ENCODE measurements at regions not wholly inside any gene's neighbourhood (a gene's known extent, or its start where the extent isn't known, plus 50 kb on each side); places are given as distances from the start of the nearest gene placed in this dataset.

DNA sequence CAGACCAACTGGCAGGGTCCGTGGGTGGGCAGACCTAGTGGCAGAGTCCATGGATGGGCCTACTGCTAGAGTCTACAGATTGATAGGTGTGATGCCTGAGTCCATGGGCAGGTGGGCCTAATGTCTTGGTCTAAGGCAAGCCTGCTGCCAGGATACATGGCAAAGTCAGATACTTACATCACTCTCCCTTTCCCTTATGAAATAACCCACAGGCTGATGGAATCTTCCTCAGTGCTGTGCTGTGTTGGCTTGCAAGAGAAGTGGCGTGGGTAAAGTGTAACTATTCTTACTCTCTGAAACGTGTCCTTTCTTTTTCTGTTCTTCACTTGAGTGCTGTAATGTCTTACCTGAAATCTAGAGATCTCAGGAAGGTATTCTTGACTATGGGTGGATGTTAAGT is 67.3 kb upstream of the ADRB2 start:
- H3K27ac ChIP-seq, result no peak overlapping the region
- TF ChIP-seq, protein P1, sequence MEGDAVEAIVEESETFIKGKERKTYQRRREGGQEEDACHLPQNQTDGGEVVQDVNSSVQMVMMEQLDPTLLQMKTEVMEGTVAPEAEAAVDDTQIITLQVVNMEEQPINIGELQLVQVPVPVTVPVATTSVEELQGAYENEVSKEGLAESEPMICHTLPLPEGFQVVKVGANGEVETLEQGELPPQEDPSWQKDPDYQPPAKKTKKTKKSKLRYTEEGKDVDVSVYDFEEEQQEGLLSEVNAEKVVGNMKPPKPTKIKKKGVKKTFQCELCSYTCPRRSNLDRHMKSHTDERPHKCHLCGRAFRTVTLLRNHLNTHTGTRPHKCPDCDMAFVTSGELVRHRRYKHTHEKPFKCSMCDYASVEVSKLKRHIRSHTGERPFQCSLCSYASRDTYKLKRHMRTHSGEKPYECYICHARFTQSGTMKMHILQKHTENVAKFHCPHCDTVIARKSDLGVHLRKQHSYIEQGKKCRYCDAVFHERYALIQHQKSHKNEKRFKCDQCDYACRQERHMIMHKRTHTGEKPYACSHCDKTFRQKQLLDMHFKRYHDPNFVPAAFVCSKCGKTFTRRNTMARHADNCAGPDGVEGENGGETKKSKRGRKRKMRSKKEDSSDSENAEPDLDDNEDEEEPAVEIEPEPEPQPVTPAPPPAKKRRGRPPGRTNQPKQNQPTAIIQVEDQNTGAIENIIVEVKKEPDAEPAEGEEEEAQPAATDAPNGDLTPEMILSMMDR (IDR thresholded peaks at IDR 0.05), result no peak
- H3K36me3 ChIP-seq, result no peaks in the 10 kb centered on the region
- H3K9me3 ChIP-seq, result peaks cover 8% of the 10 kb centered on the region
- DNase-seq, result no peak
- intact Hi-C loops (cut with DNase I), result no loop called here
- no peaks in the 10 kb centered on the region for H3K27me3 ChIP-seq (ENCODE audit: low read depth)
- H3K4me1 ChIP-seq, result no peaks in the 10 kb centered on the region
- no peak overlapping the region for H3K4me3 ChIP-seq
- ATAC-seq, result peak; percentile 63 to 64

DNA sequence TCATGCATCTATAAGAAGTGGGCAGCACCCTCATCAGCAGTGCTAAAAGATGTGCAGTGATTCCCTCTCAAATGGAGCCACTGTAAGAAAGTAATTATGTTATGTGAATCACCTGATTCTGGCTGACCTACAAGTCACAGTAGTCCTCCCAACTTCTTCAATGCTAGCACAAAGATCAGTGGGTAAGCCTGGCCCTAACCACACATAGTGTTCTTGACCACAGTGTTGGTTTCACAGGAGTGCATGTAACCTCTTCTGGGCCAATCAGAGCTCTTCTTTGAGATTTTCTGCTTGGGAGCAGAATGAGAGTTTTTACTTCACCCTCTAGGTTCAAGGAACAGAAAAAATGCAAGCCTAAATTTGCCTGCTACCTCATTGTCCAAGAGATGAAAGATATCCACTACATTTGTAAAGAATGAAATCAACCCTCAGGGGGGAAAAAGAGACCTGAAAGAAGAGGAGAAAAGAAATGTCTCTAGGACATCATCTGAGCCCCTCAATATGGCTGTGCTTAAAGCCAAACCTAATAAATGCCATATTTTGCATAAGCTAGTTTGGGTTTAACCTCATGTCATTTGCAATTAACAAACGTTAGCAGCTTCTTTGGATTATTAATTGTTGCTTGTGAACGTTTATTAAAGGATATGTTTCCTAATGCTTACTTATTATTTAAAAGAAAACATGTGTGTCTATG is 65.3 kb upstream of the ADRB2 start:
- no peak for DNase-seq
- Histone ChIP-seq H3K27me3 (ENCODE audit: low read depth) (no peaks in the 10 kb centered on the region), H3K36me3 (no peaks in the 10 kb centered on the region), H3K4me1 (no peaks in the 10 kb centered on the region), H3K9me3 (peaks cover under 1% of the 10 kb centered on the region), H3K27ac (no peak overlapping the region), H3K4me3 (no peak overlapping the region)
- TF ChIP-seq, protein P1 (IDR thresholded peaks at IDR 0.05), result no peak
- intact Hi-C loops (cut with DNase I), result no loop called here
- ATAC-seq, result no peak

DNA sequence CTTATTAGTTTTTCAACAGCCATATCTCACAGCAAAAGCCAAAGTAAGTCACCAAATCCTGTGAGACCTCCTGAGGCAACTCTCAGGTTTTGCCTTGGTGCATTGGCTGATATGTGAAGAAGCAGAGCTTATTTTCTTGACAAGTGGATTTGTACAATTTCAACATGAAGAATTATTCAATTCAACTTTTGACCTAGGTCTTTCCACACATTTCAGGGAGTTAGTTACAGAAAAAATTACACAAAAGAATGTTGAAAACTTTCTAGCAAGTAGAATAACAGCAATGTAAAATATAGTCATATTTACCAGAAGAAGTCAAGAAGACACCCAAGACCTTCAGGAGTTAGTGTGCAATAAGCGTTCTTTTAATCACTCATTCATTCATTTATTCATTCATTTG is 62.4 kb upstream of the ADRB2 start:
- ATAC-seq (no peak), DNase-seq (no peak)
- Histone ChIP-seq H3K27ac (no peak overlapping the region), H3K27me3 (ENCODE audit: low read depth) (no peaks in the 10 kb centered on the region), H3K36me3 (no peaks in the 10 kb centered on the region), H3K9me3 (no peaks in the 10 kb centered on the region), H3K4me1 (no peaks in the 10 kb centered on the region), H3K4me3 (no peak overlapping the region)
- TF ChIP-seq, protein P1 (IDR thresholded peaks at IDR 0.05), result no peak
- intact Hi-C loops (cut with DNase I), result no loop called here

DNA sequence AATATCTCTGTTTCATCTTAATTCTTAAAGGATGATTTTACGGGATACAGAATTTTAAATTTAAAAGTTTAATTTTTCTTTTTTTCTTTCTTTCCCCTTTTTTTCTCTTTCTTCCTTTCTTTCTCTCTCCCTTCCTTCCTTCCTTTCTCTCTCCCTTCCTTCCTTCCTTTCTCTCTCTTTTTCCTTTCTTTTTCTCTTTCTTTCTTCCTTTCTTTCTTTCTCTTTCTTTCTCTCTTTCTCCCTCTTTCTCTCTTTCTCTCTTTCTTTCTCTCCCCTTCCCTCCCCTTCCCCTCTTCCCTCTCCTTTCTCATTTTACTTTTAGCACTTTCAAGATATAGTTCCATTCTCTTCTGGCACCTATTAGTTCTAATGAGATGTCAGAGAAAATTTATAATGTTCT is 61.4 kb upstream of the ADRB2 start:
- intact Hi-C loops (cut with DNase I), result no loop called here
- Histone ChIP-seq H3K4me1 (no peaks in the 10 kb centered on the region), H3K36me3 (no peaks in the 10 kb centered on the region), H3K4me3 (no peak overlapping the region), H3K27me3 (ENCODE audit: low read depth) (no peaks in the 10 kb centered on the region), H3K9me3 (no peaks in the 10 kb centered on the region), H3K27ac (no peak overlapping the region)
- ATAC-seq (no peak), DNase-seq (no peak)
- TF ChIP-seq, protein P1 (IDR thresholded peaks at IDR 0.05), result no peak

DNA sequence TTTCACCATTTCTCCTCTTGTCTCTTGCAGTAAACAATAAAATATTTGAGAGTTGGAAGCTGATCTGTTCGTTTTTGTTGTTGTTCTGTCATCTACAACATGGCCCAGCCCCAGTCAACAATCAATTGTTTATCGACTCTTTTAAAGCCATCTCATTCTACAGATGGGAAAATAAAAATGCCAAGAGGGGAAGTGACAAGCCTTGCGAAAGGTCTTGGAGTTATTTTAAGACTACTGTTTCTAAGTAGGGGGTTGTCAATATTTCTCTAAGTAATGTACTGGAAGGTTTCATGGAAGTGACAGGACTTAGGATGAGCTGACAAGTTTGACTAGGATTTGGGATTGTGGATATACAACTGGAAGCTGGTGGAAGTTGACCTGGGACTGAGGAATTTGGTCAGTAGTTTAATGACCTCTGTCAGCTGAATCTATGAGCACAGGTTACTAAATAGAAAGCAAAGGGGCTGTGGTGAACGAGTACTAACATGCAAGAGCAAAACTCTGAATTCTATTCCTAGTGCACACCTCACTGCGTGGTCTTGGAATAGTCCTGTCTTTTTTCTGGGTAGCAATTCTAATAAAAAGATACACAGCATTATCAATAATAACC is 57.5 kb upstream of the ADRB2 start:
- H3K27me3 ChIP-seq (ENCODE audit: low read depth), result no peaks in the 10 kb centered on the region
- no peaks in the 10 kb centered on the region for H3K36me3 ChIP-seq
- H3K4me3 ChIP-seq, result no peak overlapping the region
- TF ChIP-seq, protein P1 (IDR thresholded peaks at IDR 0.05), result no peak
- no peaks in the 10 kb centered on the region for H3K9me3 ChIP-seq
- ATAC-seq (no peak), DNase-seq (no peak)
- no peaks in the 10 kb centered on the region for H3K4me1 ChIP-seq
- no peak overlapping the region for H3K27ac ChIP-seq
- intact Hi-C loops (cut with DNase I), result no loop called here
